ENCODE measurements at regions not wholly inside any gene's neighbourhood (a gene's known extent, or its start where the extent isn't known, plus 50 kb on each side); places are given as distances from the start of the nearest gene placed in this dataset.

- TF ChIP-seq CTCF (CRISPR knock-in tag; IDR thresholded peaks at IDR 0.05) = no peak
- no peak for TF ChIP-seq KAT8 (CRISPR knock-in tag; IDR thresholded peaks at IDR 0.05)
- no peak for TF ChIP-seq ARID2 (CRISPR knock-in tag; IDR thresholded peaks at IDR 0.05; ENCODE audit: borderline replicate concordance)
- TF ChIP-seq, protein P1, sequence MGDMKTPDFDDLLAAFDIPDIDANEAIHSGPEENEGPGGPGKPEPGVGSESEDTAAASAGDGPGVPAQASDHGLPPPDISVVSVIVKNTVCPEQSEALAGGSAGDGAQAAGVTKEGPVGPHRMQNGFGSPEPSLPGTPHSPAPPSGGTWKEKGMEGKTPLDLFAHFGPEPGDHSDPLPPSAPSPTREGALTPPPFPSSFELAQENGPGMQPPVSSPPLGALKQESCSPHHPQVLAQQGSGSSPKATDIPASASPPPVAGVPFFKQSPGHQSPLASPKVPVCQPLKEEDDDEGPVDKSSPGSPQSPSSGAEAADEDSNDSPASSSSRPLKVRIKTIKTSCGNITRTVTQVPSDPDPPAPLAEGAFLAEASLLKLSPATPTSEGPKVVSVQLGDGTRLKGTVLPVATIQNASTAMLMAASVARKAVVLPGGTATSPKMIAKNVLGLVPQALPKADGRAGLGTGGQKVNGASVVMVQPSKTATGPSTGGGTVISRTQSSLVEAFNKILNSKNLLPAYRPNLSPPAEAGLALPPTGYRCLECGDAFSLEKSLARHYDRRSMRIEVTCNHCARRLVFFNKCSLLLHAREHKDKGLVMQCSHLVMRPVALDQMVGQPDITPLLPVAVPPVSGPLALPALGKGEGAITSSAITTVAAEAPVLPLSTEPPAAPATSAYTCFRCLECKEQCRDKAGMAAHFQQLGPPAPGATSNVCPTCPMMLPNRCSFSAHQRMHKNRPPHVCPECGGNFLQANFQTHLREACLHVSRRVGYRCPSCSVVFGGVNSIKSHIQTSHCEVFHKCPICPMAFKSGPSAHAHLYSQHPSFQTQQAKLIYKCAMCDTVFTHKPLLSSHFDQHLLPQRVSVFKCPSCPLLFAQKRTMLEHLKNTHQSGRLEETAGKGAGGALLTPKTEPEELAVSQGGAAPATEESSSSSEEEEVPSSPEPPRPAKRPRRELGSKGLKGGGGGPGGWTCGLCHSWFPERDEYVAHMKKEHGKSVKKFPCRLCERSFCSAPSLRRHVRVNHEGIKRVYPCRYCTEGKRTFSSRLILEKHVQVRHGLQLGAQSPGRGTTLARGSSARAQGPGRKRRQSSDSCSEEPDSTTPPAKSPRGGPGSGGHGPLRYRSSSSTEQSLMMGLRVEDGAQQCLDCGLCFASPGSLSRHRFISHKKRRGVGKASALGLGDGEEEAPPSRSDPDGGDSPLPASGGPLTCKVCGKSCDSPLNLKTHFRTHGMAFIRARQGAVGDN (CRISPR knock-in tag; IDR thresholded peaks at IDR 0.05) = no peak
- TF ChIP-seq EZH2 (conservative IDR thresholded peaks at IDR 0.05; ENCODE audit: low read depth, low read length) = no peak
- no peak for TF ChIP-seq TCF12 (IDR thresholded peaks at IDR 0.05)
- no peak for TF ChIP-seq TCF12 (CRISPR knock-in tag; IDR thresholded peaks at IDR 0.05)
- TF ChIP-seq, protein P2, sequence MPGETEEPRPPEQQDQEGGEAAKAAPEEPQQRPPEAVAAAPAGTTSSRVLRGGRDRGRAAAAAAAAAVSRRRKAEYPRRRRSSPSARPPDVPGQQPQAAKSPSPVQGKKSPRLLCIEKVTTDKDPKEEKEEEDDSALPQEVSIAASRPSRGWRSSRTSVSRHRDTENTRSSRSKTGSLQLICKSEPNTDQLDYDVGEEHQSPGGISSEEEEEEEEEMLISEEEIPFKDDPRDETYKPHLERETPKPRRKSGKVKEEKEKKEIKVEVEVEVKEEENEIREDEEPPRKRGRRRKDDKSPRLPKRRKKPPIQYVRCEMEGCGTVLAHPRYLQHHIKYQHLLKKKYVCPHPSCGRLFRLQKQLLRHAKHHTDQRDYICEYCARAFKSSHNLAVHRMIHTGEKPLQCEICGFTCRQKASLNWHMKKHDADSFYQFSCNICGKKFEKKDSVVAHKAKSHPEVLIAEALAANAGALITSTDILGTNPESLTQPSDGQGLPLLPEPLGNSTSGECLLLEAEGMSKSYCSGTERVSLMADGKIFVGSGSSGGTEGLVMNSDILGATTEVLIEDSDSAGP (CRISPR knock-in tag; IDR thresholded peaks at IDR 0.05; ENCODE audit: borderline replicate concordance) = no peak
- TF ChIP-seq ZNF777 (CRISPR knock-in tag; IDR thresholded peaks at IDR 0.05) = no peak
- TF ChIP-seq CHD4 (IDR thresholded peaks at IDR 0.05; ENCODE audit: borderline replicate concordance, low read length) = no peak
Measured at GRCh38 chr5:60196385-60197113, 303.0 kb upstream of the PDE4D start.
